Adipocyte (in vitro differentiated cells): ENCODE measurements at regions not wholly inside any gene's neighbourhood (a gene's known extent, or its start where the extent isn't known, plus 50 kb on each side); places are given as distances from the start of the nearest gene placed in this dataset.

Experiments used
- DNase-seq: peaks from one replicate; pipeline ENCODE4 v3.0.0-alpha.2; 2015; ENCODE audit warnings: low read depth
- H3K27me3 ChIP-seq: replicated peaks from 2 replicates; pipeline ENCODE4 v1.7.0; 2013; ENCODE audit warnings: mild to moderate bottlenecking, low read length, moderate library complexity; ENCODE audit not compliant: control insufficient read depth, insufficient read depth
- H3K36me3 ChIP-seq: 2 replicates; pipeline ENCODE4 v1.7.0; 2013; ENCODE audit warnings: low read length, mild to moderate bottlenecking, moderate library complexity; ENCODE audit not compliant: control insufficient read depth, insufficient read depth, severe bottlenecking
- H3K4me1 ChIP-seq: 2 replicates; pipeline ENCODE4 v1.7.0; 2013; ENCODE audit warnings: mild to moderate bottlenecking, low read length, moderate library complexity; ENCODE audit not compliant: control insufficient read depth, insufficient read depth
- H3K4me3 ChIP-seq: 2 replicates; pipeline ENCODE4 v1.7.0; 2013; ENCODE audit warnings: mild to moderate bottlenecking, low read length, moderate library complexity
- H3K9ac ChIP-seq: 2 replicates; pipeline ENCODE4 v1.7.0; 2013; ENCODE audit warnings: mild to moderate bottlenecking, low read length, moderate library complexity
- H3K9me3 ChIP-seq: 2 replicates; pipeline ENCODE4 v1.7.0; 2013; ENCODE audit warnings: mild to moderate bottlenecking, low read length, moderate library complexity; ENCODE audit not compliant: control insufficient read depth

- Histone ChIP-seq H3K36me3 (no peaks in the 10 kb centered on the region), H3K27me3 (peaks cover 4% of the 10 kb centered on the region), H3K9ac (no peak overlapping the region), H3K9me3 (no peaks in the 10 kb centered on the region), H3K4me1 (peaks cover 10% of the 10 kb centered on the region), H3K4me3 (no peak overlapping the region)
- DNase-seq, result no peak
Measured at GRCh38 chr9:75414371-75415160, 326.3 kb downstream of the OSTF1 start.

- Histone ChIP-seq H3K9ac (no peak overlapping the region), H3K4me3 (no peak overlapping the region), H3K27me3 (peaks cover 4% of the 10 kb centered on the region), H3K4me1 (peaks cover 10% of the 10 kb centered on the region), H3K9me3 (no peaks in the 10 kb centered on the region), H3K36me3 (no peaks in the 10 kb centered on the region)
- DNase-seq, result no peak
Measured at GRCh38 chr9:75417471-75417870, 329.2 kb downstream of the OSTF1 start.

GRCh38 chr9:75418518-75418917 lies 330.2 kb downstream of the OSTF1 start:
- Histone ChIP-seq H3K27me3 (peaks cover 4% of the 10 kb centered on the region), H3K4me1 (peaks cover 10% of the 10 kb centered on the region), H3K36me3 (no peaks in the 10 kb centered on the region), H3K4me3 (no peak overlapping the region), H3K9ac (no peak overlapping the region), H3K9me3 (no peaks in the 10 kb centered on the region)
- DNase-seq, result no peak

- no peak overlapping the region for H3K4me3 ChIP-seq
- no peak overlapping the region for H3K9ac ChIP-seq
- no peaks in the 10 kb centered on the region for H3K4me1 ChIP-seq
- no peak for DNase-seq
- H3K9me3 ChIP-seq, result no peaks in the 10 kb centered on the region
- peaks cover 5% of the 10 kb centered on the region for H3K27me3 ChIP-seq
- no peaks in the 10 kb centered on the region for H3K36me3 ChIP-seq
Measured at GRCh38 chr9:75422944-75423522, 334.7 kb downstream of the OSTF1 start.

- H3K9ac ChIP-seq, result no peak overlapping the region
- peaks cover 13% of the 10 kb centered on the region for H3K27me3 ChIP-seq
- H3K36me3 ChIP-seq, result no peaks in the 10 kb centered on the region
- peaks cover 41% of the 10 kb centered on the region for H3K4me1 ChIP-seq
- no peak overlapping the region for H3K4me3 ChIP-seq
- no peak for DNase-seq
- H3K9me3 ChIP-seq, result peaks cover 3% of the 10 kb centered on the region
Measured at GRCh38 chr9:75429531-75430475, 341.5 kb downstream of the OSTF1 start.

- no peak overlapping the region for H3K4me3 ChIP-seq
- peaks cover 41% of the 10 kb centered on the region for H3K4me1 ChIP-seq
- peak overlapping the region; percentile 78 for H3K9ac ChIP-seq
- no peaks in the 10 kb centered on the region for H3K36me3 ChIP-seq
- DNase-seq, result no peak
- peaks cover 11% of the 10 kb centered on the region for H3K27me3 ChIP-seq
- peaks cover 3% of the 10 kb centered on the region for H3K9me3 ChIP-seq
Measured at GRCh38 chr9:75431375-75431774, 343.1 kb downstream of the OSTF1 start.

- peaks cover 41% of the 10 kb centered on the region for H3K4me1 ChIP-seq
- H3K36me3 ChIP-seq, result no peaks in the 10 kb centered on the region
- peaks cover 3% of the 10 kb centered on the region for H3K9me3 ChIP-seq
- peak overlapping the region; percentile 78 for H3K9ac ChIP-seq
- peaks cover 8% of the 10 kb centered on the region for H3K27me3 ChIP-seq
- peak overlapping the region; percentile 43 for H3K4me3 ChIP-seq
- no peak for DNase-seq
Measured at GRCh38 chr9:75432386-75432785, 344.1 kb downstream of the OSTF1 start.

GRCh38 chr9:75432888-75433287 lies 344.6 kb downstream of the OSTF1 start:
- H3K4me1 ChIP-seq, result peaks cover 41% of the 10 kb centered on the region
- peaks cover 3% of the 10 kb centered on the region for H3K9me3 ChIP-seq
- peaks cover 8% of the 10 kb centered on the region for H3K27me3 ChIP-seq
- no peaks in the 10 kb centered on the region for H3K36me3 ChIP-seq
- peak overlapping the region; percentile 78 for H3K9ac ChIP-seq
- H3K4me3 ChIP-seq, result peak overlapping the region; percentile 43
- DNase-seq, result no peak

- Histone ChIP-seq H3K27me3 (no peaks in the 10 kb centered on the region), H3K9ac (no peak overlapping the region), H3K9me3 (no peaks in the 10 kb centered on the region), H3K4me3 (no peak overlapping the region), H3K36me3 (no peaks in the 10 kb centered on the region), H3K4me1 (peaks cover 3% of the 10 kb centered on the region)
- no peak for DNase-seq
Measured at GRCh38 chr9:75438716-75439115, 350.4 kb downstream of the OSTF1 start.

GRCh38 chr9:75440914-75441313 lies 352.6 kb downstream of the OSTF1 start:
- no peaks in the 10 kb centered on the region for H3K27me3 ChIP-seq

GRCh38 chr9:75445144-75445543 lies 356.8 kb downstream of the OSTF1 start:
- no peak for DNase-seq
- no peak overlapping the region for H3K9ac ChIP-seq
- no peaks in the 10 kb centered on the region for H3K27me3 ChIP-seq
- H3K4me3 ChIP-seq, result no peak overlapping the region
- H3K9me3 ChIP-seq, result no peaks in the 10 kb centered on the region
- H3K4me1 ChIP-seq, result peaks cover 24% of the 10 kb centered on the region
- no peaks in the 10 kb centered on the region for H3K36me3 ChIP-seq

More at GRCh38 chr9:75440914-75441313, 352.6 kb downstream of the OSTF1 start:
- Histone ChIP-seq H3K4me1 (no peaks in the 10 kb centered on the region), H3K4me3 (no peak overlapping the region), H3K9ac (no peak overlapping the region), H3K36me3 (no peaks in the 10 kb centered on the region), H3K9me3 (no peaks in the 10 kb centered on the region)
- DNase-seq, result no peak
